Activated CD4-positive, alpha-beta T cell treated with anti-CD3 and anti-CD28 coated beads, Interleukin-2, amount 10 ng/mL, durations not matched to agents 7 days and 5 days (primary cell): ENCODE measurements at regions not wholly inside any gene's neighbourhood (a gene's known extent, or its start where the extent isn't known, plus 50 kb on each side); places are given as distances from the start of the nearest gene placed in this dataset. TPM values are rescaled to one million over a fixed set of nuclear protein-coding genes. Genes with fewer than 3 reads are reported as not detected.

Experiments
- microRNA-seq: library from miRNA; unstranded; fragments of <30 nt; microRNA quantifications from one replicate; pipeline ENCODE4 v1.2.0, GENCODE V29; 2021; ENCODE audit warnings: borderline microRNAs expressed, borderline replicate concordance

Small RNA genes lying in the stretch of these regions (microRNA-seq; reads per million reads assigned to microRNA genes)
- gene MIR4418: not detected
